ENCODE measurements at regions not wholly inside any gene's neighbourhood (a gene's known extent, or its start where the extent isn't known, plus 50 kb on each side); places are given as distances from the start of the nearest gene placed in this dataset.

GRCh38 chr6:167501831-167502385 lies 177.0 kb downstream of the TTLL2 start:
- Histone ChIP-seq H3K4me3 (ENCODE audit: control insufficient read depth in 1 of 2, extremely low read depth in 1 of 2, low read length in 1 of 2) (no peak overlapping the region), H3K4me1 (ENCODE audit: control insufficient read depth in 1 of 2, extremely low read depth in 1 of 2, insufficient read depth in 2 of 2, low read length in 2 of 2) (no peaks in the 10 kb centered on the region), H3K27ac (ENCODE audit: low read length) (no peak overlapping the region), H3K36me3 (ENCODE audit: control insufficient read depth in 2 of 2, extremely low read depth in 1 of 2, insufficient read depth in 1 of 2, low read length in 1 of 2) (no peaks in the 10 kb centered on the region), H3K9me3 (no peaks in the 10 kb centered on the region), H3K27me3 (replicated peaks in 1 of 2; ENCODE audit: control insufficient read depth in 2 of 2, extremely low read depth in 1 of 2, insufficient read depth in 2 of 2, low read length in 1 of 2) (peaks cover 0 to 9% of the 10 kb centered on the region in 2 experiments)
- H3K27me3 Mint-ChIP-seq, result peaks cover 0 to 9% of the 10 kb centered on the region in 2 donors
- CTCF ChIA-PET, result interaction anchor here in 1 of 2 donors (0.6 kb wide), 1 partner anchor 1166 kb away, joined by 3 read pairs; no protein-coding TSS in a partner anchor
- H3K4me3 Mint-ChIP-seq, result no peak overlapping the region
- no peaks in the 10 kb centered on the region for H3K36me3 Mint-ChIP-seq
- H3K9me3 Mint-ChIP-seq, result no peaks in the 10 kb centered on the region
- DNase-seq, result no peak
- H3K4me1 Mint-ChIP-seq, result no peaks in the 10 kb centered on the region
- H3K27ac Mint-ChIP-seq, result no peak overlapping the region
- POLR2A ChIA-PET, result no interaction called here
- 77% methylated on average over 16 of the region's 19 CpGs for WGBS (ENCODE audit: insufficient coverage)
- ATAC-seq (replicated peaks in 1 of 4), result no peak

DNA sequence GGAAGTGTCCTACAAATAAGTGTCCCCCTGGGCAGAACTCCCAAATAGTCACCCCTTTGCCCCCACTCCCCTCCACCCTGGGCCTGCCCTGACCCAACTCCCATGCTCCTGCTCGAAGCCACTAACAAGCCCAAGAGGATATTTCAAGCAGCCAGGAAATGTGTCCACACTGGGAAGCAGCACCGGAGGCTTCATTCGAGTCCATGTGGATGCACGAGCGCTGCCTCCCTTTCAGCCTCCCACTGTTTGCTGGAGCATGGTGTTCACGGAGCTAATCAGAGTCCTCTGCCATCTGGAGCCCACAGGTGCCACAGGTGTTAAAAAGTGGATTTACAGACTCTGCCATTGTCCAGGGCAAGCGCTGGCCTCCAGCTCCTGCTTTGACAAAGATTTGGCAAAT lies 177.6 kb downstream of the TTLL2 start:
- H3K4me3 ChIP-seq (ENCODE audit: control insufficient read depth in 1 of 2, extremely low read depth in 1 of 2, low read length in 1 of 2), result no peak overlapping the region
- peaks cover 0 to 8% of the 10 kb centered on the region in 2 experiments for H3K27me3 ChIP-seq (replicated peaks in 1 of 2; ENCODE audit: control insufficient read depth in 2 of 2, extremely low read depth in 1 of 2, insufficient read depth in 2 of 2, low read length in 1 of 2)
- H3K4me3 Mint-ChIP-seq, result no peak overlapping the region
- H3K27me3 Mint-ChIP-seq, result peaks cover 0 to 9% of the 10 kb centered on the region in 2 donors
- H3K9me3 ChIP-seq, result no peaks in the 10 kb centered on the region
- ChIA-PET CTCF (no interaction called here), POLR2A (no interaction called here)
- no peaks in the 10 kb centered on the region for H3K4me1 Mint-ChIP-seq
- no peak overlapping the region for H3K27ac Mint-ChIP-seq
- 90% methylated on average over 7 of the region's 7 CpGs for WGBS (ENCODE audit: insufficient coverage)
- no peak overlapping the region for H3K27ac ChIP-seq (ENCODE audit: low read length)
- H3K36me3 Mint-ChIP-seq, result no peaks in the 10 kb centered on the region
- ATAC-seq (replicated peaks in 1 of 4), result no peak
- no peaks in the 10 kb centered on the region for H3K9me3 Mint-ChIP-seq
- DNase-seq, result no peak
- no peaks in the 10 kb centered on the region for H3K4me1 ChIP-seq (ENCODE audit: control insufficient read depth in 1 of 2, extremely low read depth in 1 of 2, insufficient read depth in 2 of 2, low read length in 2 of 2)
- H3K36me3 ChIP-seq (ENCODE audit: control insufficient read depth in 2 of 2, extremely low read depth in 1 of 2, insufficient read depth in 1 of 2, low read length in 1 of 2), result no peaks in the 10 kb centered on the region

DNA sequence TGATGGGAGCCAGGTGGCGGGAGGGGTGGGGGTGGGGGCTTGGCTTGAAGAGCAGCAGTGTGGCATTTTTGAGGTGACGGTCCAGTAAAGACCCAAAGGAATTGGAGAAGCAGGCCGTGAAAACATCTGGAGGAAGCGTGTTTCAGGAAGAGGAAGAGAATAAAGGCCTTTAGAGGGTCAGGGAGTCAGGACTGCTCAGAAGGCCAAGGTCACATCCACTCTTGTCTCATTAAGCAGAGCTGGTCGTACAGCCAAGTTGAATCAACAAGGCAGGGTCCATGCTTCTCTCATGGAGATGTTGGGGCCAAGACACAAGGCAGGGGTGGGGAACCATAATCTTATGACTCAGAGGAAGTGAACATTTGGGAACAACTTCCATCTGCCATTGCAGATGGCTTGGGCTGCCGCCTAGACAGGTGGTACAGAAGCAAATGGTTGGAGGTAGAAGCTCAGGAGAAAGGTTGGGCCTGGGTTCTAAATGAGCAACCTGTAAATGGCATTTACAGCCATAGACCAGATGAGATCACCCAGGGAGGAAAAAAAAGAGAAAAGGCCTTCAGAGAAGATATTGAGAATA lies 179.6 kb downstream of the TTLL2 start:
- Histone ChIP-seq H3K27me3 (replicated peaks in 1 of 2; ENCODE audit: control insufficient read depth in 2 of 2, extremely low read depth in 1 of 2, insufficient read depth in 2 of 2, low read length in 1 of 2) (peaks cover 0 to 8% of the 10 kb centered on the region in 2 experiments), H3K9me3 (no peaks in the 10 kb centered on the region), H3K4me1 (ENCODE audit: control insufficient read depth in 1 of 2, extremely low read depth in 1 of 2, insufficient read depth in 2 of 2, low read length in 2 of 2) (no peaks in the 10 kb centered on the region), H3K4me3 (ENCODE audit: control insufficient read depth in 1 of 2, extremely low read depth in 1 of 2, low read length in 1 of 2) (no peak overlapping the region), H3K27ac (ENCODE audit: low read length) (no peak overlapping the region), H3K36me3 (ENCODE audit: control insufficient read depth in 2 of 2, extremely low read depth in 1 of 2, insufficient read depth in 1 of 2, low read length in 1 of 2) (no peaks in the 10 kb centered on the region)
- POLR2A ChIA-PET, result no interaction called here
- WGBS (ENCODE audit: insufficient coverage), result 83% methylated on average over 5 of the region's 6 CpGs
- H3K27me3 Mint-ChIP-seq, result peaks cover 3 to 6% of the 10 kb centered on the region in 2 donors
- no peak overlapping the region for H3K27ac Mint-ChIP-seq
- H3K9me3 Mint-ChIP-seq, result no peaks in the 10 kb centered on the region
- ATAC-seq (replicated peaks in 1 of 4), result no peak
- no peak for DNase-seq
- H3K4me1 Mint-ChIP-seq, result no peaks in the 10 kb centered on the region
- CTCF ChIA-PET, result no interaction called here
- no peaks in the 10 kb centered on the region for H3K36me3 Mint-ChIP-seq
- H3K4me3 Mint-ChIP-seq, result no peak overlapping the region

GRCh38 chr6:167505199-167505598 lies 180.3 kb downstream of the TTLL2 start:
- Mint-ChIP-seq H3K9me3 (no peaks in the 10 kb centered on the region), H3K36me3 (no peaks in the 10 kb centered on the region), H3K4me1 (no peaks in the 10 kb centered on the region), H3K27ac (no peak overlapping the region), H3K4me3 (no peak overlapping the region), H3K27me3 (peaks cover 3 to 9% of the 10 kb centered on the region in 2 donors)
- ATAC-seq (replicated peaks in 1 of 4) (no peak), DNase-seq (no peak)
- Histone ChIP-seq H3K4me3 (ENCODE audit: control insufficient read depth in 1 of 2, extremely low read depth in 1 of 2, low read length in 1 of 2) (no peak overlapping the region), H3K36me3 (ENCODE audit: control insufficient read depth in 2 of 2, extremely low read depth in 1 of 2, insufficient read depth in 1 of 2, low read length in 1 of 2) (no peaks in the 10 kb centered on the region), H3K27me3 (replicated peaks in 1 of 2; ENCODE audit: control insufficient read depth in 2 of 2, extremely low read depth in 1 of 2, insufficient read depth in 2 of 2, low read length in 1 of 2) (peaks cover 0 to 12% of the 10 kb centered on the region in 2 experiments), H3K9me3 (no peaks in the 10 kb centered on the region), H3K4me1 (ENCODE audit: control insufficient read depth in 1 of 2, extremely low read depth in 1 of 2, insufficient read depth in 2 of 2, low read length in 2 of 2) (no peaks in the 10 kb centered on the region), H3K27ac (ENCODE audit: low read length) (no peak overlapping the region)
- CTCF ChIA-PET, result no interaction called here
- WGBS (ENCODE audit: insufficient coverage), result 72% methylated on average over 5 of the region's 7 CpGs
- POLR2A ChIA-PET, result no interaction called here

GRCh38 chr6:167505782-167506181 lies 180.9 kb downstream of the TTLL2 start:
- DNase-seq (no peak), ATAC-seq (replicated peaks in 1 of 4) (no peak)
- H3K4me1 Mint-ChIP-seq, result no peaks in the 10 kb centered on the region

GRCh38 chr6:167506443-167507301 lies 181.8 kb downstream of the TTLL2 start:
- H3K27me3 ChIP-seq (replicated peaks in 1 of 2; ENCODE audit: control insufficient read depth in 2 of 2, extremely low read depth in 1 of 2, insufficient read depth in 2 of 2, low read length in 1 of 2), result peaks cover 0 to 20% of the 10 kb centered on the region in 2 experiments
- Mint-ChIP-seq H3K4me3 (no peak overlapping the region), H3K27me3 (peaks cover 3 to 11% of the 10 kb centered on the region in 2 donors), H3K27ac (no peak overlapping the region), H3K4me1 (no peaks in the 10 kb centered on the region), H3K9me3 (no peaks in the 10 kb centered on the region), H3K36me3 (no peaks in the 10 kb centered on the region)
- H3K4me1 ChIP-seq (ENCODE audit: control insufficient read depth in 1 of 2, extremely low read depth in 1 of 2, insufficient read depth in 2 of 2, low read length in 2 of 2), result no peaks in the 10 kb centered on the region
- no peak overlapping the region for H3K27ac ChIP-seq (ENCODE audit: low read length)
- DNase-seq (no peak), ATAC-seq (replicated peaks in 1 of 4) (no peak)
- POLR2A ChIA-PET, result no interaction called here
- no peaks in the 10 kb centered on the region for H3K36me3 ChIP-seq (ENCODE audit: control insufficient read depth in 2 of 2, extremely low read depth in 1 of 2, insufficient read depth in 1 of 2, low read length in 1 of 2)
- WGBS (ENCODE audit: insufficient coverage), result 72% methylated on average over 13 of the region's 25 CpGs
- CTCF ChIA-PET, result interaction anchor here in 1 of 2 donors (0.7 kb wide), 1 partner anchor 10 kb away, joined by 3 read pairs; no protein-coding TSS in a partner anchor
- H3K9me3 ChIP-seq, result no peaks in the 10 kb centered on the region
- H3K4me3 ChIP-seq (ENCODE audit: control insufficient read depth in 1 of 2, extremely low read depth in 1 of 2, low read length in 1 of 2), result no peak overlapping the region

More at GRCh38 chr6:167505782-167506181, 180.9 kb downstream of the TTLL2 start:
- Mint-ChIP-seq H3K27ac (no peak overlapping the region), H3K9me3 (no peaks in the 10 kb centered on the region), H3K27me3 (peaks cover 3 to 13% of the 10 kb centered on the region in 2 donors), H3K4me3 (no peak overlapping the region), H3K36me3 (no peaks in the 10 kb centered on the region)
- Histone ChIP-seq H3K4me1 (ENCODE audit: control insufficient read depth in 1 of 2, extremely low read depth in 1 of 2, insufficient read depth in 2 of 2, low read length in 2 of 2) (no peaks in the 10 kb centered on the region), H3K9me3 (no peaks in the 10 kb centered on the region), H3K4me3 (ENCODE audit: control insufficient read depth in 1 of 2, extremely low read depth in 1 of 2, low read length in 1 of 2) (no peak overlapping the region), H3K36me3 (ENCODE audit: control insufficient read depth in 2 of 2, extremely low read depth in 1 of 2, insufficient read depth in 1 of 2, low read length in 1 of 2) (no peaks in the 10 kb centered on the region), H3K27ac (ENCODE audit: low read length) (no peak overlapping the region), H3K27me3 (replicated peaks in 1 of 2; ENCODE audit: control insufficient read depth in 2 of 2, extremely low read depth in 1 of 2, insufficient read depth in 2 of 2, low read length in 1 of 2) (peaks cover 0 to 15% of the 10 kb centered on the region in 2 experiments)
- CTCF ChIA-PET, result no interaction called here
- 67% methylated on average over 8 of the region's 13 CpGs for WGBS (ENCODE audit: insufficient coverage)
- POLR2A ChIA-PET, result no interaction called here
